NOMO-1 treated with dmso at 0.1 percent for 144 hours (cell line): ENCODE measurements at regions not wholly inside any gene's neighbourhood (a gene's known extent, or its start where the extent isn't known, plus 50 kb on each side); places are given as distances from the start of the nearest gene placed in this dataset.
"Not testable (repeated sequence)": the region's sequence is repeated elsewhere in the genome, so short reads cannot be mapped to it uniquely, and the experiment has no call there.

Source experiments
- DNase-seq: peaks from one replicate; lab custom pipeline; 2025; ENCODE audit not compliant: unreplicated experiment; lab: John Stamatoyannopoulos, UW

GRCh38 chrX:65610481-65610880 lies 57.0 kb upstream of the MSN start:
- no peak for DNase-seq

GRCh38 chrX:65610040-65610439 lies 57.4 kb upstream of the MSN start:
- peak; percentile 88 for DNase-seq

DNA sequence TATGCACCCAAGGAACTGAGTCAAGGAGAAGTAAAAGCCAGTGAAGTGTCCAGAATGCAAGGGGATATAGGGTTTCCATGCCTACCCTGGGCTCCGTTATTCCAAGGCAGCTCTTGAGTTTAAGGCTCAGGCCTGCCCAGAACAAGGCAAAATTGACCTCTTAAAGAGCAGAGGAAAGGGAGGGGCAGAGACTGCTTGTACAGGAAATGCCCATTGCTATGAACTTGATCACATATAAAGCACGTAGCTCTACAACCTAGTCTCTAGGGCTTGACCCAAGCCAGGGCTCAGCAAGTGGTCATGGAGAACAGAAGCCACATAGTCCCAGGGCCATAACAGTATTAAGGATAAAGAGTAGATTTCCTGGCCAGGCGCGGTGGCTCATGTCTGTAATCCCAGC lies 58.2 kb upstream of the MSN start:
- no peak for DNase-seq

DNA sequence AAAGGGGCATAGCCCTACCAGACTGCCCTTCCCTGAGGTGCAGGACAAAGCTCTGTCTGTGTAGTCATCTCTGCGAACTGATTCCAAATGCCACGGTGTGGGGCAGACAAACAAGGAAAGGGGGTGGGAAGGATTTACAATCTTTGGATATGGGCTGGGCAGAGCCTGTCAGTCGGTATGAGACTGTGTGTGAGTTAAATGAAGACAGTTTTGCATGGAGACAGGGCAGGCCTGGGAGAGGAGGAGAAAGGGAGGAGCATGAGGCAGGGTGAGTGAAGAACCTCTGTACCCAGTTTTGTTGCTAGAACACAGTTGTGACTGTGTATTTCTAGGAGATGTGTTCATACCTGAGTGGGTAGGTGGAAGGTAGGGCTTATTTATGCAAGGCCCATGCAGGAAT lies 59.4 kb upstream of the MSN start:
- no peak for DNase-seq

- DNase-seq = no peak
Observed at GRCh38 chrX:65607070-65607742, 60.2 kb upstream of the MSN start.

DNA sequence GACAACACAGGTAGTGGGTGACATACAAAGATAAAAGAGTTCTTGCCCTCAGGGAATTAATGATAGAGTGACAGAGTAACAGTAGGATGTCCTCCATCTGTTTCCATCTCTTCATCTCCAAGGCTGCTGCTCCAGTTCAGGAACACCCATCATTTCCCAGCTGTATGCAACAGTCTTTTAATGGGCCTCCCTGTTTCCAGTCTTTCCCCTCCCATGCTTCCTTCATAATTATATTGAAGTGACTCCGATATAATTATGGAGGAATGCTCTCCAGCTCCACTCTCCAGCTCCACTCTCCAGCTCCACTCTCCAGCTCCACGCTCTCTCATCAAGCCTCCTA lies 65.3 kb upstream of the MSN start:
- DNase-seq = no peak

GRCh38 chrX:65601530-65602220 lies 65.8 kb upstream of the MSN start:
- no peak for DNase-seq

GRCh38 chrX:65601126-65601525 lies 66.3 kb upstream of the MSN start:
- DNase-seq = no peak

GRCh38 chrX:65600106-65600505 lies 65.5 kb upstream of the LAS1L start:
- DNase-seq = no peak

DNA sequence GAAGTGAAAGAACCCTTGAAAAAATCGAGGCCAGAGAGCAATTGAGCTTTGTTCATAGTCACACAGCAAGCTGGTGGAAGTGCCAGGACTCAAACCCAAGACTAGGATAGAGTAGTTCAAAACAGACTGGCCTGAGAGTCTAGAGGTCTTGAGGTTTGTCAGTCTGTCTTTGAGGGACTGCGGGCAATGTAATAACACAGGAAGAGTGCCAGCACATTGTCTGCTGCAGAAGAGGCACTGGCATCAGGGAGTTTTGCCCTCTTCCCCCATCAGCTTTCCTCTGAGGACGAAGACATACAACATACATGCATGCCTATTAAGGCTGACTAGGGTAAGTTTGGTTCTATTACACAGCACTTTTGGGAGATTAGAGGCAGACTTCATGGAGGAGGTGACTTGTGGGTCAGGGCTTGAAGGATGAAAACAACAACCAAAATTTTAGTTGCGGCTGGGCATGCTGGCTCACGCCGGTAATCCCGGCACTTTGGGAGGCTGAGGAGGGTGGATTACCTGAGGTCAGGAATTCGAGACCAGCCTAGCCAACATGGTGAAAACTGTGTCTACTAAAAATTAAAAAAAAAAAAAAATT lies 64.1 kb upstream of the LAS1L start:
- no peak for DNase-seq

DNA sequence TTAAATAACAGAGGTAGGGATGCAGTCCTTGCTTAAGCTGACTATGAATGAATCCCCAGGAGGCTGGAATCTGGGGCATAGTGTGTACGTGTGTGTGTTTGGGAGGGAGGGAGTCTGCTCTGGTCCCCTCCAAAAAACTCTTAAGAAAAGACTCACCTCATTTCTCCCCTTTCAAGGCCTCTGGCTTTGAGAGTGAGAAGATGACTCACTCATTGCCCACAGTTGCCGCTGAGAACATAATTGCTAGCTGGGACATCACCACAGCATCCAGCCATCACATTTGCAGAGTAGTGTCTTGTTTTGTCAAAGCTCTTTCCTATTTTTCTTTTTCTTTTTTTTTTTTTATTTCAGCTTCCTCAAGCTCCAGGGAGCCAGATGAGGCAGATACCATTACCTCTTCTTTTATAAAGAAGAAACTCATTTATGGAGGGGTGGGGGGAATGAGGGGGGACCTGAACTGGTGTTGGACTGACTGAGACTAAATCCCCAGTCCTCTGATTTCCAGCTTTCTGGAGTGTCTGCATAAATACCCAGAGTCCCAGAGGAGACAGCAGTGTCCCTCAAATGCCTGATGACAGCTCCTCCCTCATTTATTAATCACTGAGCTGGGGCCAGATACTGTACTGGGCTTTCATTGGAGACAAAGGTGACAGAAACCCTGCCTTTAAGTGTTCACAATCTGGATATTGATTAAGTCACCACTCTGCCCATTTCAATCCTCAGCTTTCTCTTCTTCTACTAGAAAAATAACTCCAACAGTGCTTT lies 61.9 kb upstream of the LAS1L start:
- peak; percentile 77 for DNase-seq

- peak; percentile 96 for DNase-seq
Observed at GRCh38 chrX:65595460-65595876, 60.9 kb upstream of the LAS1L start.

GRCh38 chrX:65591206-65591605 lies 56.6 kb upstream of the LAS1L start:
- DNase-seq = no peak

GRCh38 chrX:65589304-65589703 lies 54.7 kb upstream of the LAS1L start:
- no peak for DNase-seq

DNA sequence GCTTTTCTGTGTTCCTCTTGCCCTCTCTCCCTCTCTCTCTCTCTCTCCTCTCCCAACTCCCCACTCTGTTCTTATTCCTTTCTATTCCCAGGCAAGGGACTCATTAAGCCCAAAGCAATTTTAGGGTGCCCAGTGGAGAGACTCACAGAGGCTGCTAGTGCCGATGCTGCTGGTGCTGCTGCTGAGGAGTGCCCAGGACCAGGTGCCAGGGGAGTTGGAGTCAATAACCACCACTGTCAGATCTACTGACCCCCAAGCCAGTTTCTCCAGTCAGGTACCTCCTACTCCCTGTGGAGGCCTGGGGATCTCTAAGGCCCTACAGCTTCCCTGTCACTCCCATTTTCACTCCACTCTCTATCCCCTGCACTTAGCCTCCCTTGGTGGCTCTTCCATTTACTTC lies 54.2 kb upstream of the LAS1L start:
- DNase-seq = no peak

GRCh38 chrX:65587616-65588526 lies 53.3 kb upstream of the LAS1L start:
- DNase-seq = no peak

GRCh38 chrX:65586491-65586890 lies 51.9 kb upstream of the LAS1L start:
- DNase-seq = no peak

DNA sequence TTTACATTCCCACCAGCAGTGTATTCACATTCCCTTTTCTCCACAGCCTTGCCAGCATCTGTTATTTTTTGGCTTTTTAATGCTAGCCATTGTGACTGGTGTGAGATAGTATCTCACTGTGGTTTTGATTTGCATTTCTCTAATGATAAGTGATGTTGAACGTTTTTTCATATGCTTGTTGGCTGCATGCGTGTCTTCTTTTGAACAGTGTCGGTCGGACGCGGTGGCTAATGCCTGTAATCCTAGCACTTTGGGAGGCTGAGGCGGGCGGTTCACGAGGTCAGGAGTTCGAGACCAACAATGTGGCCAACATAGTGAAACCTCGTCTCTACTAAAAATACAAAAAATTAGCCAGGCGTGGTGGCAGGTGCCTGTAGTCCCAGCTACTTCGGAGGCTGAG lies 50.6 kb upstream of the LAS1L start:
- not testable (repeated sequence) for DNase-seq
